ENCODE measurements at regions not wholly inside any gene's neighbourhood (a gene's known extent, or its start where the extent isn't known, plus 50 kb on each side); places are given as distances from the start of the nearest gene placed in this dataset.

DNA sequence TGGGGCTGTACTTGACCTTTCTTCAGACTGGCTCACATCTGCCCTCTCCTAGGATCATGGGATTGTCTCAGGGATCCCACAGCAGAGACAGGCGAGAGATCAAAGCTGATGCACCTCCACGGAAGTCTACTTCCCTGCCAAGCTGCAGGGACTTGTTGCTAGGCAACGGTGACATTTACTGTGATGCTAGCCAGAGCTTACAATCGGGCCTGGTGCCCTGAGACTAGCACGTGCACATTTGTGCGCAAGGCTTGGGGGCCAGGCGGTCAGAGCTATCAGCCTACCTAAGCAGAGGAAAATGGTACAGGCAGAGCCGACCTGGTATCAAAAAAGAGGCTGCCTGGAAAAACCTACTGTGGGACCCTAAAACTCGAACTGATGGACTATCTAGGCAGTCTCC, 607.3 kb upstream of the TSPY4 start:
- H3K36me3 Mint-ChIP-seq: no peaks in the 10 kb centered on the region
- H3K9me3 Mint-ChIP-seq: no peaks in the 10 kb centered on the region
- H3K27ac Mint-ChIP-seq: no peak overlapping the region
- H3K27me3 Mint-ChIP-seq: no peaks in the 10 kb centered on the region
- H3K4me3 Mint-ChIP-seq: no peak overlapping the region
- no peak for DNase-seq
- H3K4me1 Mint-ChIP-seq: no peaks in the 10 kb centered on the region

DNA sequence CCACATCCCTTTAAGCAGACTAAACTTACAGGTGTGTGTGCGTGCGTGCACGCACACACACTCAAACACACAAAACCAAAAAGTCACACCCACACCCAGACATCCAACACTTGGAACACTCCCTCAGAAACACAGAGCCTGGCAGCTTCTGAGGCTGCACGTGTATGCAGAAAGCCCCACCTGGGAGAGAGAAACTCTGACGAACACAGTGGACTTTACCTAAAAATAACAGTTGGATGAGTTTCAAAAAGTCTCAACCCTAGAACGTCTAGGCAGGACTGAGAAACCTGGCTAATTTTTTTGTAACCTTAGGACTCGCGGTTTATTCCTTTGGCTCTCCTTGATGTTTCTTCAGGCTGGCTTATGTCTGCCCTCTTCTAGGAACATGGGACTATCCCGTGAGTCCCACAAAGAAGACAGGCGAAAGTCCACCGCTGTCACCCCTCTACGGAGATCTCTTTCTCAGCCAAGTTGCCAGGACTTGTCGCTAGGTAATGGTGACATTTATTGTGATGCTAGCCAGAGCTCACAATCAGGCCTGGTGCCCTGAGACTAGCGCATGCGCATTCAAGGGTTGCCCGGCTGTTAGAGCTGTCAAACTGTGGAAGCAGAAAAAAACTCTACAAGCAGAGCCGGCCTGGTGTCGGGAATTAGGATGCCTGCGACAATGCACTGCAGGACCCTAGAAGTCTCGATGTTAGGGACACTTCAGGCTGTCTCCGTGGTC, 595.8 kb upstream of the TSPY4 start:
- Mint-ChIP-seq H3K9me3 (no peaks in the 10 kb centered on the region), H3K36me3 (no peaks in the 10 kb centered on the region), H3K27ac (no peak overlapping the region), H3K27me3 (no peaks in the 10 kb centered on the region), H3K4me3 (no peak overlapping the region), H3K4me1 (no peaks in the 10 kb centered on the region)
- no peak for DNase-seq

- Mint-ChIP-seq H3K27me3 (no peaks in the 10 kb centered on the region), H3K9me3 (no peaks in the 10 kb centered on the region), H3K4me1 (no peaks in the 10 kb centered on the region), H3K4me3 (no peak overlapping the region), H3K27ac (no peak overlapping the region), H3K36me3 (no peaks in the 10 kb centered on the region)
- no peak for DNase-seq
These were observed 573.1 kb upstream of the TSPY4 start for GRCh38 chrY:8764184-8764583.

- no peaks in the 10 kb centered on the region for H3K4me1 Mint-ChIP-seq
- no peaks in the 10 kb centered on the region for H3K36me3 Mint-ChIP-seq
- H3K4me3 Mint-ChIP-seq: no peak overlapping the region
- no peaks in the 10 kb centered on the region for H3K27me3 Mint-ChIP-seq
- no peak overlapping the region for H3K27ac Mint-ChIP-seq
- DNase-seq: no peak
- no peaks in the 10 kb centered on the region for H3K9me3 Mint-ChIP-seq
These were observed 555.9 kb upstream of the TSPY4 start for GRCh38 chrY:8781184-8781890.

- Mint-ChIP-seq H3K27ac (no peak overlapping the region), H3K27me3 (no peaks in the 10 kb centered on the region), H3K4me1 (no peaks in the 10 kb centered on the region), H3K4me3 (no peak overlapping the region), H3K36me3 (no peaks in the 10 kb centered on the region), H3K9me3 (no peaks in the 10 kb centered on the region)
- DNase-seq: no peak
These were observed 542.7 kb upstream of the TSPY4 start for GRCh38 chrY:8794561-8794960.

DNA sequence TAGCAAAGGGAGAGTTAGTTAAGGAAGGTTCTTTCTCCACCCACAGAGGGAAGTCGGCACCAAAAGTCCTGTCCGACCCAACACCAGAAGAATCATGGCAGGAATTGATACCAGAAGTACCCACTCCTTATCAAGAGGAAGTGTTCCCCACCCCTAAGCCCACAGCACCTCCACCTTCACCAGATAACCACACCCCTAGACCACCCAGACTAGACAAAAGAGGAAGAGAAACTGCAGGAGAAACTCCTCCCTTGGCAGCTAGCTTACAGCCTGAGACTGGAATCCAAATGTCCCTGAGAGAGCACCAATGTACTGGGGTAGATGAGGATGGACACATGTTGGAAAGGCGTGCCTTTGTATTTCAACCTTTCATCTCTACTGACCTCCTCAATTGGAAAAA, 532.9 kb upstream of the TSPY4 start:
- no peaks in the 10 kb centered on the region for H3K9me3 Mint-ChIP-seq
- no peak for DNase-seq
- H3K36me3 Mint-ChIP-seq: no peaks in the 10 kb centered on the region
- no peaks in the 10 kb centered on the region for H3K27me3 Mint-ChIP-seq
- no peak overlapping the region for H3K4me3 Mint-ChIP-seq
- H3K4me1 Mint-ChIP-seq: no peaks in the 10 kb centered on the region
- H3K27ac Mint-ChIP-seq: no peak overlapping the region

- H3K27me3 Mint-ChIP-seq: no peaks in the 10 kb centered on the region
- no peak overlapping the region for H3K27ac Mint-ChIP-seq
- H3K36me3 Mint-ChIP-seq: no peaks in the 10 kb centered on the region
- no peaks in the 10 kb centered on the region for H3K4me1 Mint-ChIP-seq
- H3K4me3 Mint-ChIP-seq: no peak overlapping the region
- H3K9me3 Mint-ChIP-seq: no peaks in the 10 kb centered on the region
- DNase-seq: no peak
These were observed 529.4 kb upstream of the TSPY4 start for GRCh38 chrY:8807648-8808408.

DNA sequence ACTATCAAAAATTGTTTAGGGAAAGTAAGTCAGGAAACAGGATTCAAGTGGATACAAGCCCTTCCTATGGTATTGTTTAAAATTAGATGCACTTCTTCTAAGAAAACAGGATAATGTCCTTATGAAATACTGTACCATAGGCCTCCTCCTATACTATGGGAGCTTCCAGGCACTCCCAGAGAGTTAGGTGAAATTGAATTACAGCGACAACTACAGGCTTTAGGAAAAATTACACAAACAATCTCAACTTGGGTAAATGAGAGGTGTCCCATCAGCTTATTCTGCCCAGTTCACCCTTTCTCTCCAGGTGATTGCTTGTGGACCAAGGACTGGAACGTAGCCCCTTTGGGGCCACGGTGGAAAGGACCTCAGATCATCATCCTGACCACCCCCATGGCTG, 528.7 kb upstream of the TSPY4 start:
- DNase-seq: no peak
- no peak overlapping the region for H3K27ac Mint-ChIP-seq
- no peaks in the 10 kb centered on the region for H3K27me3 Mint-ChIP-seq
- no peaks in the 10 kb centered on the region for H3K4me1 Mint-ChIP-seq
- no peaks in the 10 kb centered on the region for H3K36me3 Mint-ChIP-seq
- H3K9me3 Mint-ChIP-seq: no peaks in the 10 kb centered on the region
- no peak overlapping the region for H3K4me3 Mint-ChIP-seq

- no peaks in the 10 kb centered on the region for H3K36me3 Mint-ChIP-seq
- no peak overlapping the region for H3K27ac Mint-ChIP-seq
- H3K4me3 Mint-ChIP-seq: no peak overlapping the region
- no peaks in the 10 kb centered on the region for H3K27me3 Mint-ChIP-seq
- H3K4me1 Mint-ChIP-seq: no peaks in the 10 kb centered on the region
- H3K9me3 Mint-ChIP-seq: no peaks in the 10 kb centered on the region
- DNase-seq: no peak
These were observed 528.2 kb upstream of the TSPY4 start for GRCh38 chrY:8809076-8809475.

- no peak for DNase-seq
- Mint-ChIP-seq H3K36me3 (no peaks in the 10 kb centered on the region), H3K27ac (no peak overlapping the region), H3K4me1 (no peaks in the 10 kb centered on the region), H3K27me3 (no peaks in the 10 kb centered on the region), H3K9me3 (no peaks in the 10 kb centered on the region), H3K4me3 (no peak overlapping the region)
These were observed 523.1 kb upstream of the TSPY4 start for GRCh38 chrY:8814143-8814542.

GRCh38 chrY:8815616-8816015, 521.6 kb upstream of the TSPY4 start:
- H3K27ac Mint-ChIP-seq: no peak overlapping the region
- no peaks in the 10 kb centered on the region for H3K4me1 Mint-ChIP-seq
- no peaks in the 10 kb centered on the region for H3K27me3 Mint-ChIP-seq
- no peak overlapping the region for H3K4me3 Mint-ChIP-seq
- H3K36me3 Mint-ChIP-seq: no peaks in the 10 kb centered on the region
- no peaks in the 10 kb centered on the region for H3K9me3 Mint-ChIP-seq
- DNase-seq: no peak

DNA sequence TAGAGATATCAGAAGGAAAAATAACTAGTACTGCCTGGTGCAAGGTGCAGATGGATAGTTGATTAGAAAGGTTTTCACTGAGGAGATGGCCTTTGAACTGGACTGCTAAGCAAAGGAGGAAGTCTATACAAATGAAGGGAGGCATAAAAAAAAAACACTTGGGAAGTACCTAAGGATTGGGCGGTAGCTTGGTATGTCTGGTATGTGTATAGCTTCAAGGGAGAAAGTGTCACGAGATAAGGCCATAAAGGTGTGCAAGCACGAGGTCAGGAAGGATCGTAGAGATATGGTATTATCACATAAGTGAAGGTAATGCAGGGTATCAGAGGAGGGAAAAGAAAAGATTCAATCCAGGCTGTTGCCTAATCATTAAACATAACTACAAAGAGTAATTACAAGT, 517.2 kb upstream of the TSPY4 start:
- Mint-ChIP-seq H3K9me3 (no peaks in the 10 kb centered on the region), H3K27me3 (no peaks in the 10 kb centered on the region), H3K4me3 (no peak overlapping the region), H3K36me3 (no peaks in the 10 kb centered on the region), H3K27ac (no peak overlapping the region), H3K4me1 (no peaks in the 10 kb centered on the region)
- DNase-seq: no peak

DNA sequence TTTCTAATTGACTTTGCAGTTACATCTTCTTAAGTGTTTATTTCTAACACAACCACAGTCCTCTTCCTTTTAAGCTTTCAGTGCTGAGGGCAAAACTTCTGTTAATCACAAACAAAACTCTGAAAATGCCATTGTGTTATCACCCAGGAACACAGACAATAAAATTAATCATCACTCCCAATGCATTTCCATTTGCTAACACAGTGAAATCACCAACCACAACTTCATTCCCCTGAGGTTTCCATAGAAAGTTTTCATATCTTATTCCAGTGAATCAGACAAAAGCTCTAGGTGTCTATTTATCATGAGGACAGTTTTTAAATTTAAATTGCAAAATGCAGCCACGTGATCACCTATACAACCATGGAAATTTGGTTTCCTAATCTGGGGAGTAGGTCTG, 516.2 kb upstream of the TSPY4 start:
- no peaks in the 10 kb centered on the region for H3K9me3 Mint-ChIP-seq
- no peak for DNase-seq
- H3K4me1 Mint-ChIP-seq: no peaks in the 10 kb centered on the region
- no peak overlapping the region for H3K27ac Mint-ChIP-seq
- no peaks in the 10 kb centered on the region for H3K27me3 Mint-ChIP-seq
- no peak overlapping the region for H3K4me3 Mint-ChIP-seq
- H3K36me3 Mint-ChIP-seq: no peaks in the 10 kb centered on the region

GRCh38 chrY:8852278-8852677, 485.0 kb upstream of the TSPY4 start:
- Mint-ChIP-seq H3K4me3 (no peak overlapping the region), H3K27ac (no peak overlapping the region), H3K36me3 (no peaks in the 10 kb centered on the region), H3K9me3 (no peaks in the 10 kb centered on the region), H3K27me3 (no peaks in the 10 kb centered on the region), H3K4me1 (no peaks in the 10 kb centered on the region)
- no peak for DNase-seq

GRCh38 chrY:8888371-8888770, 448.9 kb upstream of the TSPY4 start:
- no peak for DNase-seq
- Mint-ChIP-seq H3K27me3 (no peaks in the 10 kb centered on the region), H3K4me3 (no peak overlapping the region), H3K36me3 (no peaks in the 10 kb centered on the region), H3K9me3 (no peaks in the 10 kb centered on the region), H3K27ac (no peak overlapping the region), H3K4me1 (no peaks in the 10 kb centered on the region)

DNA sequence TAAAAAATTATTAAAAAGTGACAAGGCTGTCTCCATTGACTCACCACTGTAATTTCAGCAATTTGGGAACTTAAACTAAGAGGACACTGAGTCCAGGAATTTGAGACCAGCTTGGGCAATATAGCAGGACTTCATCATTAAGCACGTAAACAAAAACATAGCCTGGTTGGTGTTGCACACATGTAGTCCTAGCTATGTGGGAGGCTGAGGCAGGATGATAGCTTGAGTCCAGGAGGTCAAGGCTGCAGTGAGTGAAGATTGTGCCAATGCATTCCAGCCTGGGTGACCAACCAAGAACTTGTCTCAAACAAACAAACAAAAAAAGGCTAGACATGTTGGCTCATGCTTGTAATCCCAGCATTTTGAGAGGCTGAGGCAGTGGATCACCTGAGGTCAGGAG, 439.4 kb upstream of the TSPY4 start:
- Mint-ChIP-seq H3K9me3 (no peaks in the 10 kb centered on the region), H3K27me3 (no peaks in the 10 kb centered on the region), H3K4me1 (no peaks in the 10 kb centered on the region), H3K4me3 (no peak overlapping the region), H3K27ac (no peak overlapping the region), H3K36me3 (no peaks in the 10 kb centered on the region)
- DNase-seq: no peak

Data from activated naive CD8-positive, alpha-beta T cell treated with anti-CD3 and anti-CD28 coated beads for 36 hours (primary cell).